GM12874 (cell line): ENCODE measurements at regions not wholly inside any gene's neighbourhood (a gene's known extent, or its start where the extent isn't known, plus 50 kb on each side); places are given as distances from the start of the nearest gene placed in this dataset.

Experiments
- CTCF ChIP-seq: IDR thresholded peaks from 2 replicates; pipeline ENCODE4 v1.5.1; 2011; ENCODE audit warnings: low read depth, mild to moderate bottlenecking, control low read depth, low read length, moderate library complexity; ENCODE audit not compliant: insufficient read depth

DNA sequence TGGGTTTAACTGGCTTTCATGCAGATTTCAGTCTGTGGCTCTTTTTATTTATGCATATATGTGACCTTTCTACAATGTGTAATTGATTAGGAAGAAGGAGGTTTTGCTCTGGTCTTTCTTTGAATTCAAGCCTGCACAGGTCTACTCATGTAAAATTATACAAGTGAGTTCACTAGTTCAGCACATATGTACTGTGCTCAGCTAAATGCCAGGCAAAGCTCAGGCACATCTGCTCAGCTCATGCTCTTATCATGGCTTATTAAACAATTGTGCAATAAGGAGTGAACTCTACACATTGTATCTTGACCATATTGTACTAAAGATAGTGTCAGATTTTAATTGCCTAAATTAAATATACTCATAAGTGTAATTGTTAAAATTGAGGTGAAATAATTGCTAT, 378.4 kb downstream of the ADGRL2 start:
- TF ChIP-seq CTCF = no peak

DNA sequence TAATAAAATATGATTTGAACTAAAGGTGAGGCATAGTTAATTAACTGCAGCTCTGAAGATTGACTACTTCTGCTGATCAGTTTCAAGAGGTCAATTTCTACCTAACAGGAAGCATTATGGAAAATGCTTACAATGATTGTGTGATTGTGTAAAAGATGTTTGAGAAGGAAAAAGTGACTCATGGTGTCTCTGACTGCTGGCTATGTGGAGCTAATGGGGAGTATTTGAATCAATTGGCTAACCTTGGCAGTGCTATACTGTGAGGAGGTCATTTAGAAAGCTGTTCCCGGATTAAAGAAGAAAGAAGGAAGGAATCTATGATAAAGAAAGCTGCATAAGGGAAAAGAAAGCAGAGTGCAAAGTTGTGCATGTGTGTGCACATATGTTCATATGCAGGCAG, 376.5 kb downstream of the ADGRL2 start:
- TF ChIP-seq CTCF = no peak

DNA sequence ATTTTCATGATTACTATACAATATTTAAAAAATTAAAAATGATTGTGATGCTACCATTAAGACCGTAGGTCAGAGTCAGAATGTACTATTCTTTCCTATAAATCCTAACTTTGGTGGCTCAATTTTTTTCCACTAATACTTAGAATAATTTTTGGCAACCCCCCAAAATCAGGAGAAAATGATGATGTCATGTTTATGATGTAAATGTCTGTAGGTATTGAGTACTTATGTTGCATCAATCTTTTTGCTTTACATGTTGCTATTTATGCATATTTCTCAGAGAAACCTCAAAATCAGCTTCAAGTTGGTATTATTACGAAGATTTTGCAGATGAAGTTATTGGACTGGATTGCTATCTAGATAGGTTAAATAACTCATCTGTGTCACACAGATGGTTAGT, 371.2 kb downstream of the ADGRL2 start:
- no peak for TF ChIP-seq CTCF

DNA sequence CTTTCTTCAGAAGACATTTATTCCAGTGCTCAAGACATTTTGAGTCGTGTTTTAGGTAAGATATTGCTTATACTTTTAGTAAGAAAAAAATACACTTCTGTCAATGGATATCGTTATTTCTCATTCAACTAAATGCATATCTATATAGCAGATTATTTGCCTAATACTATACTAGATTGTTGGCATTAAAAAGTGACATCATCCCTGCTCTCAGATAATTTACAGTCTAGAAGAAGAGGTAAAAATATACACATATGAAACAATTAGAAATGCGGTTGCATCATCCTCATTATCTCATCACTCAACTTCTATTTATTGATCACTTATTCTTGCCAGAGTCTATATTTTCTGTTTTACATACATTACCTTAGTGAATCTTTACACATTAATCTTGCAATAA, 367.7 kb downstream of the ADGRL2 start:
- TF ChIP-seq CTCF = no peak

GRCh38 chr1:82165304-82165703, 364.6 kb downstream of the ADGRL2 start:
- TF ChIP-seq CTCF = no peak

- TF ChIP-seq CTCF = no peak
Measured at GRCh38 chr1:82162486-82163420, 362.0 kb downstream of the ADGRL2 start.

GRCh38 chr1:82161700-82162141, 361.0 kb downstream of the ADGRL2 start:
- TF ChIP-seq CTCF = no peak
